ENCODE measurements at regions not wholly inside any gene's neighbourhood (a gene's known extent, or its start where the extent isn't known, plus 50 kb on each side); places are given as distances from the start of the nearest gene placed in this dataset.
"Not testable (repeated sequence)": the region's sequence is repeated elsewhere in the genome, so short reads cannot be mapped to it uniquely, and the experiment has no call there.

DNA sequence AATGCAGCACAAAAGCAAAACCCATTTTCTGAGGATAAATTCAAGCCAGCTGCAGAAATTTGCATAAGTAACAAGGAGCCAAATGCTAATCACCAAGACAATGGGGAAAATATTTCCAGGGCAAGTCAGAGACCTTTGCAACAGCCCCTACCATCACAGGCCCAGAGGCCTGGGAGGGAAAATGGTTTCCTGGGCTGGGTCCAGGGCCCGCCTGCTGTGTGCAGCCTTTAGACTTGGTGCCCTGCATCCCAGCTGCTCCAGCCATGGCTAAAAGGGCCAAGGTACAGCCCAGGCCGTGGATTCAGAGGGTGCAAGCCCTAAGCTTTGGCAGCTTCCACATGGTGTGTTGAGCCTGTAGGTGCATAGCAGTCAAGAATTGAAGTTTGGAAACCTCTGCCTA, 309.5 kb upstream of the SGCG start:
- no peak for DNase-seq

DNA sequence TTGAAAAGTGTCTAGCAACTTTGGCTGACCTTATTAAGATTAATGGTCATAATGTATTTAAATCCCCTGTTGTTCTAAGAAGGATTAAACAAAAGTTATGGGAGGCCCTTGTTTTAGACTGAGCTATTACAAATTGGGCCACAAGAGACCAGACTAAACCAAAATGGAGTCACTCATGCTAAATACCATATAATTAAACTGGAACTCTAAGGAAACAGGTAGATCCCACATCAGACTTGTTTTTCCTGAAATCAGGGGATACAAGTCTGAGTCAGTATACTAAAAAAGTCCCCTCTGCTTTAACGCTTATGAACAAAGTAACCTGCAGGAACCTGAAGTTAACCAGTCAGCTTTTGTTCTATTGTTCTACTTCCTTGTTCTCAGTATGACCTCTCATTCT, 305.9 kb upstream of the SGCG start:
- no peak for DNase-seq

DNA sequence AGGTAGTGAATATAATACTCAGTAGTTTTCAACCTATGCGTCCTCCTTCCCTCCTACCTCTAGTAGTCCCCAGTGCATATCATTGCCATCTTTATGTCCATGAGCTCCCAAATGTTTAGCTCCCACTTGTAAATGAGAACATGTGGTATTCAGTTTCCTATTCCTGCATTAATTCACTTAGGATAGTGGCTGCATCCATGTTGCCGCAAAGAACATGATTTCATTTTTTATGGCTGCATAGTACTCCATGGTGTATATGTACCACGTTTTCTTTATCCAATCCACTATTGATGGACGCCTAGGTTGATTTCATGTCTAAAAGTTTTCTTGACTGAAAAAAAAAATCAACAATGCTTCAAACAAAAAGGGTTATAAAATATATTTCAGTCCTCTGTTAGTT, 303.4 kb upstream of the SGCG start:
- DNase-seq: no peak

DNA sequence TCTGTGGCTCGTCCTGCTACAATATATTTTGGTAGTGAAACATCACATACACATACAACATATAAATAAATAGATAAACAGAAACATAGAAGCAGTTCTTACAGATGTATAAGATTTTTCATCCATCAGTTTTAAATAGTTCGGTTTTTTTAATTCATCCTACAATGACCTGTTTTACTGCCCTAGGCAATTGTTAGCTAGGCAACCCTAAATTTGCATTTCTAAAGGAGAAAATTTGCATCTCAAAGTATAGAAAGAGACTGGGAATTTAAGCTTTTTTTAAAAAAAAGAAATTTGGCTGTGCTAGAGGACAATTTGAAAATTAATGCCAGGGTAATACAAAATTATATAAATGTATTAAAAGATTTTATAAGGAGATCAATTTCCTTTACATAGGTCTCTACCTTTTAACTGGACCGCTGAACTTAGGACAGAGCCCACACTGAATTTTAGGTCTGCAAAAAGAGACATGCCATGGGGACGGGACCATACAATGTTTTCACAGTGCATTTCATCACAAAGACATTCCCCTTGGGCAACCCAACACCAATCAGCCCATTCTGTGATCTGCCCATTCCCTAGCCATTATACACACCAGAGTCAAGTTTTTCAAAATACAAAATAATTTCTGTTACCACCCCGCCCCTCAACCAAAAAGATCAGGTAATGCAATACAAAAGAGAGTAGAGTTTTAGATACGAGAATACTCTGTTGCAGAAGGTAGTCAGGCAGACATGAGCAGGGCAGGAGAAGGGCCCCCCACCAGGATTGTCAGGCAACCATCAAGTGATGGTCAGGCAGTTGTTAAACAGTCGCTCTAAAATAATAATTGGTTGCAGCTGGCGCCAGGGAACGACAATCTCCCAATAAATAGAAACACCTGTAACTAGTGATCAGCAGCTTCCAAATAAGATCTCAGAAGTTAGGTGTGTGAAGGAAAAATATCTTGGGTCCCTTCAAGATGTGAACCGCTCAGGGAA, 299.7 kb upstream of the SGCG start:
- no peak for DNase-seq

DNA sequence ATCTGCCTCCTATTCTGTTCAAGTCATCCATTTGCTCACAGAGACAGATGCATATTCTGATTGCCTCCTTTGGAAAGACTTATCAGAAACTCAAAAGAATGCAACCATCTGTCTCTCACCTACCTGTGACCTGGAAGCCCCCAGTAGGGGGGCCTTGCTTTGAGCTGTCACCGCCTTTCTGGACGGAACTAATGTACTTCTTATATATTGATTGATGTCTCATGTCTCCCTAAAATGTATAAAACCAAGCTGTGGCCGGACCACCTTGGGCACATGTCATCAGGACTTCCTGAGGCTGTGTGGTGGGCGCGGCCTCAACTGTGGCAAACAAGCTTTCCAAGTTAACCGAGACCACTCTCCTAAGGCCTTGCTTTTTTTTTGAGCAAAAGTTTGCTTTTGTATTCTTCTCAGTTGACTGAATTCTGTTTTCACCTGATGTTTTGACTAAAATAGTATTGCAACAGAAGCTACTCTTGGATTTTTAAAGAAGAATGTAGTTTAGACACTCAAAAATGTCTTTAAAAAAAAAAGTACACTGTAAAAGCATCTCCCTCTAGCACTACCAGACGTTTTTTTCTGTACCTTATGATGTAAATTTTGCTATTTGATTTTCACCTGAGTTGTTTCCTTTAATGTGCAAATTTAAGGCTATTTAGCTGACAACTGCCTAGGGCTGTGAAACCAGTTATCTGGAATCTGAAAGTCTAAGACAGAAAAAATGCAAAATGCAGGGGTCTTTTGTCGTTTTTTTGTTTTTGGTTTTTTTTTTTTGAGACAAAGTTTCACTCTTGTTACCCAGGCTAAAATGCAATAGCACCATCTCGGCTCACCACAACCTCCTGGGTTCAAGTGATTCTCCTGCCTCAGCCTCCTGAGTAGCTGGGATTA, 298.8 kb upstream of the SGCG start:
- not testable (repeated sequence) for DNase-seq

DNA sequence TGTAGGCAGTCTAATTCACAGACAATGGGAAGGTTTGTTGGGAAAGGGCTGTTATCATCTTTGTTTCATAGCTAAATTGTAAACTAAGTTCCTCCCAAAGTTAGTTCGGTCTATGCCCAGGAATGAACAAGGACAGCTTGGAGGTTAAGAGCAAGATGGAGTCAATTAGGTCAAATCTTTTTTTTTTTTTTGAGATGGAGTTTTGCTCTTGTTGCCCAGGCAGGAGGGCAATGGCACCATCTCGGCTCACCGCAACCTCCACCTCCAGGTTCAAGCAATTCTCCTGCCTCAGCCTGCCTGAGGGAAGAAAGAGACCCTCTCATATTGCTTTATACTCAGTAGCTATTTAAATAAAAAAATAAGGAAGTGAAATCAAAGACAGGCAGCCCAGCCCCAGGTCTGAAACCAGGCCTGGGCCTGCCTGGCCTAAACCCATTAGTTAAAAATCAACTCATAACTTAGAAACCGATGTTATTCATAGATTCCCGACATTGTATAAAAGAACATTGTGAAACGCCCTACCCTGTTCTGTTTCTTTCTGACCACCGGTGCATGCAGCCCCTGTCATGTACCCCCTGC, 297.4 kb upstream of the SGCG start:
- no peak for DNase-seq

DNA sequence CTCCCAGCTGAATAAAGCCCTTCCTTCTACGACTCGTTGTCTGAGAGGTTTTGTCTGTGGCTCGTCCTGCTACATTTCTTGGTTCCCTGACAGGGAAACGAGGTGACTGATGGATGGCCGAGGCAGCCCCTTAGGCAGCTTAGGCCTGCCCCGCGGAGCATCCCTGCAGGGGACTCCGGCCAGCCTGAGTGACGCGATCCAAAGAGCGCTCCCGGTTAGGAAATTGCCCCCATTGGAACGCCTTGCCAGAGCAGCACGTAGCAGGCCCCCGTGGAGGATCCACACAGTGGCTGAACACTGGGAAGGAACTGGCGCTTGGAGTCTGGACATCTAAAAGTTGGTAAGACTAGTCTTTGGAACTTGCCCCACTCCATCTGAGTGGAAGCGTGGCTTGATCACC, 296.8 kb upstream of the SGCG start:
- no peak for DNase-seq

DNA sequence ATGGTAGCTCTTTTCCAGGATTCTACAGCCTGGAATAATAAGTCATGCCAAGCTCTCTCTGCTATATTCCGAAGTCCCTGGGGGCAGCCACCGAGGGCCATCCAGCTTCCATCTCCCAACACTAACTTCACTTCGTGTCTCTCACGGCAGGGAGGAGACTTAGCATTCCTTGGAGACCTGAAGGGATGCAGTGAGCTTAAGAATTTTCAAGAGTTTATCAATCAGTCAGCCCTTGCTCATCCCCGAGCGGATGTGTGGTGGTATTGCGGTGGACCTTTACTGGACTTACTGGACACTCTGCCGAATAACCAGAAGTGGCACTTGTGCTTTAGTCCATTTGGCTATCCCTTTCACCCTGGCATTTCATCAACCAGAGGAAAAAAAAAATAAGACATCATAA, 294.7 kb upstream of the SGCG start:
- DNase-seq: not testable (repeated sequence)

DNA sequence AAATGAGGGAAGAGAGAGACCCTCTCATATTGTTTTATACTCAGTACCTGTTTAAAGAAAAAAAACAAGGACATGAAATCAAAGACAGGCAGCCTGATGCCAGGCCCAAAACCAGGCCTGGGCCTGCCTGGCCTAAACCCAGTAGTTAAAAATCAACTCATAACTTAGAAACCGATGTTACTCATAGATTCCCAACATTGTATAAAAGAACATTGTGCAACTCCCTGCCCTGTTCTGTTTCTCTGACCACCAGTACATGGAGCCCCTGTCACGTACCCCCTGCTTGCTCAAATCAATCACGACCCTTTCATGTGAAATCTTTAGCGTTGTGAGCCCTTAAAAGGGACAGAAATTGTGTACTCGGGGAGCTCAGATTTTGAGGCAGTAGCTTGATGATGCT, 291.4 kb upstream of the SGCG start:
- DNase-seq: not testable (repeated sequence)

DNA sequence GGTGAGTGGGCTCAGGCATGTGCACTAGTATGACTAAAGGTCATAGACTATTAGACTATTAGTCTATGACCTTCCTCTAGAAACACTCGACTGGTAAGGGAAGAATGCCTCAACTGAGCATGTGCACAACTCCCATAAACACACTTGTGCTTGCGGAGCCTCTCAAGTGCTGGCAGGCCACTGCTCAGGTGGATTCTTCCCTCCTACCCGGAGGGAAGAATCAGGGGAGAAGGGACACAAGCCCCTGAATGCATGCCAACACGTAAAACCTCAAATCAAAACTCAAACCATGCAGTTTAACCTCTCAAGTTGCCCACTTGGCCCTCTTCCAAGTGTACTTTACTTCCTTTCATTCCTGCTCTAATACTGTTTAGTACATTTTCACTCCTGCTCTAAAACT, 287.6 kb upstream of the SGCG start:
- DNase-seq: no peak

DNA sequence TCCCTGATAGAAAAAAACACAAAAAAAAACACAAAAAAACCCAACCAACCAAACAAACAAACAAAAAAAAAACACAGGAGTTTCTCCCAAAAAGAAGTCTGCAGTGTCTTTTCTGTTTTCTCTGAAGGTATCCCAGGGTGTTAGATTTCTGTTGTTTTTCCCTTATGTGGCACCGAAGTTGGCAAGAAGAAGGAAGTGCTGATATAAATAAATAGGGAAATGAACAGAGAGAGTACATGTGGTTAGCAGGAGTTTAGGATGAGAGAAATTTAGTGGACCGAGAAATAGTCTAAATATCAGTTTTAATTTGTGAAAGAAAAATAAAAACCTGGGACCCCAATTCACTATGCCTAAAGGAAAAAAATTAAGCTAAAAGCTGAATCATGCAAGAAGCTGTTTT, 287.0 kb upstream of the SGCG start:
- no peak for DNase-seq

DNA sequence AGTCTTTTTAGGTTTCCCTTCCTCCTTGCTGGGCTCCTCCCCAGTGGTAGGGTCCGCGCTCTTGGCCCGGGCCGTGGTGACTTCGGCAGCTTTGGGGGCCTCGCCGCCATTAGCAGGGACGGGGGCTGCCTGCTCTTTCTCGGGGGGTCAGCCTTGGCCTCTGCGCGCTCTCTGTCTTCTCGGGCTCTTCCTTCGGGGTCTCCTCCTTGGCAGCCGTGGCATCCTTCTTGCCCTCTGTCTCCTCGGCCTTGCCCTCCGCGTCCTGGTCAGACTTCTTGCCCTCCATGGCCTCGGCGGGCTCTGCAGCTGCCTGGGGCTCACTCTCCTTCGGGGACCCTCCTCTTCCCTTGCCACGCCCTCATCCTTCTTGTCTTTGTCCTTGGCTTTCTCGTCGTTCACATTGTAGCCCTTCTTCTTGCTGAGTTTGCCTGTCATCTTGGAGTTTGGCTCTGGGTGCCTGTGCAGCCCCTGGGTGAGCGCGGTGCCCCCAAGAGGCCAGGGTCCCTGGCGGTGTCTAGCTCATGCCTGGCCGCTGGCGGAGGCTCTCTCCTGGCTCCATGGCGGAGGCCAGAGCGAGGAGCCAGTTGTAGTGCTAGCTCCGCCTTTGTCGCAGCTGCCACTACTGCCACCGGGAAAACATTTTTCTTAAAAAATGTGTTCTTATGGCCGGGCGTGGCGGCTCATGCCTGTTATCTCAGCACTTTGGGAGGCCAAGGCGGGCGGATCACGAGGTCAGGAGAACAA, 283.0 kb upstream of the SGCG start:
- DNase-seq: no peak

DNA sequence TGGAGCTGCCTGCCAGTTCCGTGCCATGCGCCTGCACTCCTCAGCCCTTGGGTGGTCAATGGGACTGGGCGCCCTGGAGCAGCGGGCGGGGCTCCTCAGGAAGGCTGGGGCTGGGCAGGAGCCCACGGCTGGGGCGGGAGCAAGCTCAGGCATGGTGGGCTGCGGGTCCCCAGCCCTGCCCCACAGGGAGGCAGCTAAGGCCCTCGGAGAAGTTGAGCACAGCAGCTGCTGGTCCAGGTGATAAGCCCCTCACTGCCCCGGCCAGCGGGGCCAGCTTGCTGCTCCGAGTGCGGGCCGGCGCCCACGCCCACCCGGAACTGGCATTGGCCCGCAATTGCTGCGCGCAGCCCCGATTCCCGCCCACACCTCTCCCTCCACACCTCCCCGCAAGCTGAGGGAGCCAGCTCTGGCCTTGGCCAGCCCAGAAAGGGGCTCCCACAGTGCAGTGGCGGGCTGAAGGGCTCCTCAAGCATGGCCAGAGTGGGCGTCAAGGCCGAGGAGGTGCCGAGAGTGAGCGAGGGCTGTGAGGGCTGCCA, 280.3 kb upstream of the SGCG start:
- not testable (repeated sequence) for DNase-seq

DNA sequence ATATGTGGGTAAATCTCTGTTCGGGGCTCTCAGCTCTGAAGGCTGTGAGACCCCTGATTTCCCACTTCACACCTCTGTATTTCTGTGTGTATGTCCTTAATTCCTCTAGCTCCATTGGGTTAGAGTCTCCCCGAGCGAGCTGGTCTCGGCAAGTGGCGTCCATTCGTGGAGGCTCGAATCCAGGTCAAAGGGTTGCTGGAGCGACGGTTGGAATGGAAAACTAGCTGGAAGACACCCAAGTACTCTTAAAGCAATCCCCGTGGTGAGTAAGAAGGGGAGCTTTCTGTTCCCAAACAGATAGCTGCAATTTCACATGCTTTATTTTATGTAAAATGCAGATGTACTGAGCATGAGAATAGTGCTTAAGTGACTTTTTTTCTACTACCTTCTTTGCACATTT, 277.5 kb upstream of the SGCG start:
- no peak for DNase-seq

DNA sequence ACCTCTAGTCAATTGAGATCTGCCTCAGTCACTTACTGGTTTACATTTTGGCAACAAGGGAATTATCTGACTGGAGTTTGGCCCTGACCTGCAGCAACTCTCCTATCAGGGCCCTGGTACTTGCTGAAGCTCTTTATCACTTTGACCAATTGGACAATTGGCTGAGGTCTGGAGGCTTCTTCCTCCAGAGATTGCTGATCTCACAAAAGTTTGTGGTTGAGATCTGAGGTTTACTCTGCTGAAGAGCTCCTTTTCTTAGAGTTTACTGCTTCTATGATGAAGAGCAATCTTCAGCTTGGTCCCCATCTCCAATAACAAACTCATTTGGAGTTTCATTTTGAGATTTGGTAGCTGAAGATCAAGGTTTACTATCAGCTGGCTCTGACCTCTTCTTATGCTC, 276.9 kb upstream of the SGCG start:
- DNase-seq: no peak

DNA sequence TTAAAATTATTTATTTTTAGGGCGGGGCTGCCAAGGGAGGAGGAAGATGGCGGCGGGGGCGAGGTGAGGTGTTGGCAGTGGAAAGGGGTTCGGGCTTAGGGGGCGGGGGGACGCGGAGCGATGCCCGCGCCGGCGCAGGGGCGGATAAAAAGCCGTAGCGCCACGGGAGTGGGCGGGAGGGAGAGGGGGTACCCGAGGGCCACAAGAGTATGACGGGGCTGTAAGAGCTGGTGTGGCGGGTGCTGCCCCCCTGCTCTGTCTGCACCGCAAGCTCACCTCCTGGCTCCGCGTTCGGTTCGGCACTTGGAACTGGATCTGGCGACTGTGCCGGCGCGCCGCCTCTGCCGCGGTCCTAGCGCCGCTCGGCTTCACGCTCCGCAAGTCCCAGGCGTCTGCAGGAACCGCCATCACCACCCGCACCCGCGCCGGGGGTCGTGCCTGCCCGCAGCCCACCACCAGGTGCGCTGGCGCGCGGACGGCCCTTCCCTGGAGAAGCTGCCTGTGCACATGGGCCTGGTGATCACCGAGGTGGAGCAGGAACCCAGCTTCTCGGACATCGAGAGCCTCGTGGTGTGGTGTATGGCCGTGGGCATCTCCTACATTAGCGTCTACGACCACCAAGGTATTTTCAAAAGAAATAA, 265.2 kb upstream of the SGCG start:
- DNase-seq: no peak

DNA sequence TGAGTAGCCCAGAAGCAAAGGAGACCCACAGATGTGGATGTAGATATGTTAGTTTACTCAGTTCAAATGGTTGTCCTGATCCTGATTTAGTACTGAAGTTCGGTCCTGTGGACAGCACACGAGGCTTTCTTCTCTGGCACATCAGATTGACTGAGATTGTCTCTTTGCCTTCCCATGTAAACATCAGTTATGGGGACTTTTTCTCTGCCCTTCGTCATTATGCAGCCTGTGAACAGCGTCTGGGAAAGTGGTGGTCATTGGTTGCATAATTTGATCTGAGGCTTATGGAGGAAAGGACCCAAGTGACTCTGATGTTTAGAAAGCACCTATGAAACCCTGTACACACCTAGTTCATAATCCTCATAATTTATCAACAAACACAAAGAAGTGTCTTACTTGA, 264.5 kb upstream of the SGCG start:
- not testable (repeated sequence) for DNase-seq

DNA sequence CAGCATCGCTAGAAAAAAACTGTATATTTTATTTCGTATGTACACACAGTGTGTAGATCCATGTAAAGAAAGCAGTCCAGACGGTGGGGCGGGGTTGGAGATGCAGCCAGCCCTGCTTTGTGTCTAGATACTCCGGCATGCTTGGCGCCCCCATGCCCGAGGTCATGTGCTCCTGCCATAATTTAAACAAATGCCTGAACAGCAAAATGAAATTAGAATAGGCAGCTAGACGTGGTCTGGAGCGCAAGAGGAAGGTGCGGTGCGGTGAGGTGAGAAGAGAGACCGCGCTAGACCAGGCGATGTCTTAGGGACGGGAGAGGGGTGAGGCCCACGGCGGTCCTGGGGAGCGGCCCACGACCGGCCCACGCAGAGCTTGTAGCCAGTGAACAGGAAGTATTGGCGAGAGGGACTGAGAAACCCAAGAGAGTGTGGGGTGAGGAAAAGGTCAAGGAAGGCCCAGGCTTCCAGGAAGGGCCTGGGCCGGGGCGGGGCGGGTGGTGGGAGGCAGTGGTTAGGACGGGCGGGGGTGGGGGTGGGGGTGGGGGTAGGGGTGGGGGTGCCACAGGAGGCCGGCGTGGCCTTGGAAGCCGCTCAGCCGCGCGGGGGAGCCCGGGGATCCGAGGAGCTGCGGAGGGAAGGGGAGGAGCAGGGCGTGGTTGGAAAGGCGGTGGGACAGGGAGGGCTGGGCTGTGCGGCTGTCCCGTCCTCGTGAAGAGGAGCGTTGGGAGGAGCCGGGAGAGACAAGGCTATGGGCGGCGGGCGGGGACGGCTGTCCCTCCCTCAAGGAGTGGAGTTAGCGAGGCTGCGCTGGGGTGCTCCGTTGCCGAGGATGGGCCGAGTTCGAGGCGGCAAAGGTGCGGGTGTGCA, 254.7 kb upstream of the SGCG start:
- DNase-seq: no peak

DNA sequence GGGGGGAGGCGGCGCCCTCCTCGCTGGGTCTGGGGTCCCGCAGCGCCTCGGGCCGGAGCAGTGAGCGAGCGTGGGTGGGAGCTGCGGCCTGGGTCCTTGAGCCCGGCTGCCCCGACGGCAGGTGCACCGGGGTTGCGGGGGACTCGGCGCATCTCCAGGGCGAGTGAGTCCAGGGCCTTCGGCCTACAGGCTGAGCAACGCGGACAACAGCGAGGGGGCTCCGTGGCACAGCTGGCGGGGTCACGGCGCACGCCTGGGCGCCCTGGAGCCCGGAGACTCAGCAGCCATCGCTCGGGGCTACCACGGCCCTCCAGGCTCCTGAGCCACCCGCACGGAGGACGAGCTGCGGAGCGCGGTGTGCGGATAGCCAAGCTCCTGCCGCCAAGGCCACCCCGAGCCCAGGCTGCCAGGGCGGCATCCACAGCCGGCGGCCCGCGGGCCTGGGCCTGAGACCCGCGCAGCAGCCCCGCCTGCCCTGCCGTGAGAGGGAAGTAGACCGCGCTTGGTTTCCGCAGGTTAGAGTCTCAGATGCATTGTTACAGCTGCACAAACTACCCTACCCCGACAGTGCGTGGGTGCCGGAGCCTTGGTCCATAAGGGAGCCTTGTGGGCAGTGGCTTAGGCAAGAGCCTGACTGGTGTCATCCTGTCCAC, 253.9 kb upstream of the SGCG start:
- DNase-seq: no peak

DNA sequence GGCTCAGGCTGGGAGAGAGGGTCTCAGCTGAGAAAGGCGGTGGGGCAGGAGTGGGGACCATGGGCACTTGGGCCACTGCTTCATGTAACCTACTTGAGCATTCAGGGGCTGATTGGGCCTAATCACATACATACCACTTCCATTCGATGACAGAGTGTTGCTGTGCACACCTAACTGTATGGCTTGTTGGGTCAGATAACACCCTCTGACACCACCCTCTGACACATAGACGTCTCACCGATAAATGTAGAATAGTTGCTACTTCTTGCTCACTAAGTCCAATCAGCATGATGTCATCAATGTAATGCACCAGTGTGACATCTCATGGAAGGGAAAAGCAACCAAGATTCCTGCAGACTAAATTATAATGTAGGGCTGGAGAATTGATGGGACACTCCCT, 252.9 kb upstream of the SGCG start:
- not testable (repeated sequence) for DNase-seq
